ENCODE measurements at regions not wholly inside any gene's neighbourhood (a gene's known extent, or its start where the extent isn't known, plus 50 kb on each side); places are given as distances from the start of the nearest gene placed in this dataset.

DNA sequence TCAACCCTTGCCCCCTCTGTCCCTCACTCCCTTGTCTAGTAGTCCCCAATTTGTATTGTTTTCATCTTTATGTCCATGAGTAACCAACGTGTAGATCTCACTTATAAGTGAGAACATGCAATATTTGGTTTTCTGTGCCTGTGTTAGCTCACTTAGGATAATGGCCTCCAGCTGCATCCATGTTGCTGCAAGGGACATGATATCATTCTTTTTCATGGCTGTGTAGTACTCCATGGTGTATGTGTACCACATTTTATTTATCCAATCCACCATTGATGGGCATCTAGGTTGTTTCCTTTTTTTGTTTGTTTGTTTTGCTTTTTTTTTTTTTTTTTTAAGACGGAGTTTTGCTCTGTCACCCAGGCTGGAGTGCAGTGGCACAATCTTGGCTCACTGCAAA lies 63.0 kb upstream of the HS3ST4 start:
- no peak for DNase-seq
- Mint-ChIP-seq H3K9me3 (peaks cover 0 to 2% of the 10 kb centered on the region in 2 donors), H3K27ac (no peak overlapping the region), H3K36me3 (no peaks in the 10 kb centered on the region), H3K4me1 (no peaks in the 10 kb centered on the region), H3K4me3 (no peak overlapping the region), H3K27me3 (ENCODE audit: low read depth in 2 of 2) (peaks cover 0 to 11% of the 10 kb centered on the region in 2 donors)
- Histone ChIP-seq H3K36me3 (ENCODE audit: control insufficient read depth, insufficient read depth, low read length) (no peaks in the 10 kb centered on the region), H3K9me3 (ENCODE audit: control insufficient read depth, insufficient read depth, low read length) (no peaks in the 10 kb centered on the region), H3K4me1 (ENCODE audit: control insufficient read depth, insufficient read depth, low read length) (no peaks in the 10 kb centered on the region), H3K4me3 (ENCODE audit: low read length) (no peak overlapping the region), H3K27ac (ENCODE audit: low read length) (no peak overlapping the region), H3K27me3 (ENCODE audit: control insufficient read depth, insufficient read depth, low read length) (no peaks in the 10 kb centered on the region)
- TF ChIP-seq, protein P1, sequence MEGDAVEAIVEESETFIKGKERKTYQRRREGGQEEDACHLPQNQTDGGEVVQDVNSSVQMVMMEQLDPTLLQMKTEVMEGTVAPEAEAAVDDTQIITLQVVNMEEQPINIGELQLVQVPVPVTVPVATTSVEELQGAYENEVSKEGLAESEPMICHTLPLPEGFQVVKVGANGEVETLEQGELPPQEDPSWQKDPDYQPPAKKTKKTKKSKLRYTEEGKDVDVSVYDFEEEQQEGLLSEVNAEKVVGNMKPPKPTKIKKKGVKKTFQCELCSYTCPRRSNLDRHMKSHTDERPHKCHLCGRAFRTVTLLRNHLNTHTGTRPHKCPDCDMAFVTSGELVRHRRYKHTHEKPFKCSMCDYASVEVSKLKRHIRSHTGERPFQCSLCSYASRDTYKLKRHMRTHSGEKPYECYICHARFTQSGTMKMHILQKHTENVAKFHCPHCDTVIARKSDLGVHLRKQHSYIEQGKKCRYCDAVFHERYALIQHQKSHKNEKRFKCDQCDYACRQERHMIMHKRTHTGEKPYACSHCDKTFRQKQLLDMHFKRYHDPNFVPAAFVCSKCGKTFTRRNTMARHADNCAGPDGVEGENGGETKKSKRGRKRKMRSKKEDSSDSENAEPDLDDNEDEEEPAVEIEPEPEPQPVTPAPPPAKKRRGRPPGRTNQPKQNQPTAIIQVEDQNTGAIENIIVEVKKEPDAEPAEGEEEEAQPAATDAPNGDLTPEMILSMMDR (IDR thresholded peaks at IDR 0.05) = no peak
- no peak for ATAC-seq
- intact Hi-C loops (cut with micrococcal nuclease) = no loop called here
- 96% methylated on average over 2 of the region's 2 CpGs for WGBS (ENCODE audit: insufficient coverage)

DNA sequence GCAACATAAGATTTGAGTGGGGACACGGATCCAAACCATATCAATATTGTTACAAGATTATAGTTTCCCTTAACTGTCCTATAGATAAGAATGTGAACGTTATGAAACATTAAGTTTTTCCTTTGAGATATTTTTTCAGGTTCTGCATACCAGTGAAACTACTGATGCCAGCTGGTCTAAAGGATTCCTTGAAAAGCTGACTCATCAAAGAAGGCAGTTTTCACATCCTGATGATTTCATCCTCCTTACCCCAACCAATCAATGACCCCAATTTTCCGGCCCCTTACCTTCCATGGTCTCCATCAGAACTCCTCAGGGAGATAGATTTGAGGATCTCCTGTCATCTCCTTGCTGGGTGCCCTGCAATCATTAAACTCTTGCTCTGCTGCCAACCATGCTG lies 64.1 kb upstream of the HS3ST4 start:
- H3K36me3 ChIP-seq (ENCODE audit: control insufficient read depth, insufficient read depth, low read length) = no peaks in the 10 kb centered on the region

DNA sequence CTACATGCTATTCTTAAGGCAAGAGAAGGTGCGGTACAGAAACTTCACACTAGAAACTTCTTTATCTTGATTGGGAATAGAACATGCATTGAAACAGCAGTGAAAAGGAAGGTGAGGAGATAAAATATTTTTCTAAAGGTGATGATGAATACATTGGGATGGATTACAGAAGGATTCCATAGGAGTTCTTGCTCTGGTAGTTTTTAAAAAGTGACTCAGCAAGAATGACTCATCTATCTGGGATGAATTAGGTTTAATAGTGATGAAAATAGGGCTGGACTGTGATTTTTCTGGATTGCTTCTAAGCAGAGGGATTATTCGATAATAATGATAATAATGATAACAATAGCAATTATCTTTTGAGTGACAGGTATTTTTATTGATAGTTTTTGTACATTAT lies 65.6 kb upstream of the HS3ST4 start:
- WGBS (ENCODE audit: insufficient coverage) = 85% methylated on average over 2 of the region's 2 CpGs

More for the DNA sequence above, 64.1 kb upstream of the HS3ST4 start:
- TF ChIP-seq, protein P1 (IDR thresholded peaks at IDR 0.05) = no peak
- no peaks in the 10 kb centered on the region for H3K4me1 Mint-ChIP-seq
- Histone ChIP-seq H3K27me3 (ENCODE audit: control insufficient read depth, insufficient read depth, low read length) (no peaks in the 10 kb centered on the region), H3K9me3 (ENCODE audit: control insufficient read depth, insufficient read depth, low read length) (no peaks in the 10 kb centered on the region), H3K27ac (ENCODE audit: low read length) (no peak overlapping the region), H3K4me3 (ENCODE audit: low read length) (no peak overlapping the region), H3K4me1 (ENCODE audit: control insufficient read depth, insufficient read depth, low read length) (no peaks in the 10 kb centered on the region)
- intact Hi-C loops (cut with micrococcal nuclease) = no loop called here
- H3K27me3 Mint-ChIP-seq (ENCODE audit: low read depth in 2 of 2) = peaks cover 0 to 9% of the 10 kb centered on the region in 2 donors
- peaks cover under 1 to 2% of the 10 kb centered on the region in 2 donors for H3K9me3 Mint-ChIP-seq
- WGBS (ENCODE audit: insufficient coverage) = 64% methylated on average over 2 of the region's 3 CpGs
- no peaks in the 10 kb centered on the region for H3K36me3 Mint-ChIP-seq
- DNase-seq (no peak), ATAC-seq (no peak)
- H3K27ac Mint-ChIP-seq = no peak overlapping the region
- no peak overlapping the region for H3K4me3 Mint-ChIP-seq

DNA sequence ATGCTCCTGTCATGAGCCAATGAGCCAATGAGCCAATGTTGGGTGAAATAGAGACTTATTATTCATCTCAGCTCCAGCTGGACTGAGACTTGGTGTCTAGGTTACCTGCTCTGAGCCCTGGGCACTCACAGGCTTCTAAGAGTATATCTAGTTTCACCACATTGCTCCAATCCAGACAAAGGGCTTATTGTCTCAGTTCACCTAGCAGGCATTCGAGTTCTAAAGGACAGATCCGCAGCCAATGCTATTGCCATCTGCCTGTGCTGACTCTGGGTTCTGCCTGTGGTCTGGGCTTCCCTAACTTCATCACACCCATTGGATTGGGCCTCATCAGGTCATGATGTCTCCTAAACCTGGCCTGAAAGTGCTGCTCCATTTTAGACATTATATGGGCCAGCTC lies 66.1 kb upstream of the HS3ST4 start:
- H3K36me3 Mint-ChIP-seq = no peaks in the 10 kb centered on the region
- Histone ChIP-seq H3K9me3 (ENCODE audit: control insufficient read depth, insufficient read depth, low read length) (no peaks in the 10 kb centered on the region), H3K27ac (ENCODE audit: low read length) (no peak overlapping the region), H3K4me1 (ENCODE audit: control insufficient read depth, insufficient read depth, low read length) (no peaks in the 10 kb centered on the region), H3K36me3 (ENCODE audit: control insufficient read depth, insufficient read depth, low read length) (no peaks in the 10 kb centered on the region), H3K4me3 (ENCODE audit: low read length) (no peak overlapping the region), H3K27me3 (ENCODE audit: control insufficient read depth, insufficient read depth, low read length) (no peaks in the 10 kb centered on the region)
- TF ChIP-seq, protein P1 (IDR thresholded peaks at IDR 0.05) = no peak
- H3K27ac Mint-ChIP-seq = no peak overlapping the region
- DNase-seq = no peak
- ATAC-seq = no peak
- no peaks in the 10 kb centered on the region for H3K27me3 Mint-ChIP-seq (ENCODE audit: low read depth in 2 of 2)
- H3K4me3 Mint-ChIP-seq = no peak overlapping the region
- H3K4me1 Mint-ChIP-seq = no peaks in the 10 kb centered on the region
- peaks cover 2 to 4% of the 10 kb centered on the region in 2 donors for H3K9me3 Mint-ChIP-seq
- intact Hi-C loops (cut with micrococcal nuclease) = no loop called here
- WGBS (ENCODE audit: insufficient coverage) = 90% methylated on average over 2 of the region's 2 CpGs

More for the DNA sequence above, 65.6 kb upstream of the HS3ST4 start:
- Histone ChIP-seq H3K9me3 (ENCODE audit: control insufficient read depth, insufficient read depth, low read length) (no peaks in the 10 kb centered on the region), H3K4me1 (ENCODE audit: control insufficient read depth, insufficient read depth, low read length) (no peaks in the 10 kb centered on the region), H3K36me3 (ENCODE audit: control insufficient read depth, insufficient read depth, low read length) (no peaks in the 10 kb centered on the region), H3K27ac (ENCODE audit: low read length) (no peak overlapping the region), H3K4me3 (ENCODE audit: low read length) (no peak overlapping the region), H3K27me3 (ENCODE audit: control insufficient read depth, insufficient read depth, low read length) (no peaks in the 10 kb centered on the region)
- DNase-seq (no peak), ATAC-seq (no peak)
- intact Hi-C loops (cut with micrococcal nuclease) = no loop called here
- Mint-ChIP-seq H3K4me1 (no peaks in the 10 kb centered on the region), H3K27me3 (ENCODE audit: low read depth in 2 of 2) (no peaks in the 10 kb centered on the region), H3K27ac (no peak overlapping the region), H3K36me3 (no peaks in the 10 kb centered on the region), H3K9me3 (peaks cover 2 to 4% of the 10 kb centered on the region in 2 donors), H3K4me3 (no peak overlapping the region)
- TF ChIP-seq, protein P1 (IDR thresholded peaks at IDR 0.05) = no peak

All from natural killer cell (primary cell).